Astrocyte of the cerebellum (primary cell): ENCODE measurements at regions not wholly inside any gene's neighbourhood (a gene's known extent, or its start where the extent isn't known, plus 50 kb on each side); places are given as distances from the start of the nearest gene placed in this dataset.

Experiments used
- DNase-seq: peaks from one replicate; pipeline ENCODE4 v3.0.0-alpha.2; 2011; ENCODE audit warnings: low read depth
- H3K4me3 ChIP-seq: 2 replicates; pipeline ENCODE4 v1.5.1; 2011; ENCODE audit warnings: mild to moderate bottlenecking, low read depth, low read length, moderate library complexity
- in situ Hi-C: cut with HindIII; loops from 2 replicates; pipeline ENCODE4 v1.10.0; 2017; ENCODE audit warnings: low sequenced_read_pairs
- TF ChIP-seq, protein P1 (sequence below): IDR thresholded peaks from 2 replicates; pipeline ENCODE4 v1.5.1; 2012; ENCODE audit warnings: low read length, low read depth, moderate library complexity, mild to moderate bottlenecking; ENCODE audit errors: missing control alignments

- DNase-seq, result no peak
- TF ChIP-seq, protein P1, sequence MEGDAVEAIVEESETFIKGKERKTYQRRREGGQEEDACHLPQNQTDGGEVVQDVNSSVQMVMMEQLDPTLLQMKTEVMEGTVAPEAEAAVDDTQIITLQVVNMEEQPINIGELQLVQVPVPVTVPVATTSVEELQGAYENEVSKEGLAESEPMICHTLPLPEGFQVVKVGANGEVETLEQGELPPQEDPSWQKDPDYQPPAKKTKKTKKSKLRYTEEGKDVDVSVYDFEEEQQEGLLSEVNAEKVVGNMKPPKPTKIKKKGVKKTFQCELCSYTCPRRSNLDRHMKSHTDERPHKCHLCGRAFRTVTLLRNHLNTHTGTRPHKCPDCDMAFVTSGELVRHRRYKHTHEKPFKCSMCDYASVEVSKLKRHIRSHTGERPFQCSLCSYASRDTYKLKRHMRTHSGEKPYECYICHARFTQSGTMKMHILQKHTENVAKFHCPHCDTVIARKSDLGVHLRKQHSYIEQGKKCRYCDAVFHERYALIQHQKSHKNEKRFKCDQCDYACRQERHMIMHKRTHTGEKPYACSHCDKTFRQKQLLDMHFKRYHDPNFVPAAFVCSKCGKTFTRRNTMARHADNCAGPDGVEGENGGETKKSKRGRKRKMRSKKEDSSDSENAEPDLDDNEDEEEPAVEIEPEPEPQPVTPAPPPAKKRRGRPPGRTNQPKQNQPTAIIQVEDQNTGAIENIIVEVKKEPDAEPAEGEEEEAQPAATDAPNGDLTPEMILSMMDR, result no peak
- H3K4me3 ChIP-seq, result no peak overlapping the region
- in situ Hi-C loops, result no loop called here
These were observed 336.3 kb upstream of the CDH7 start for GRCh38 chr18:65414501-65414900.

DNA sequence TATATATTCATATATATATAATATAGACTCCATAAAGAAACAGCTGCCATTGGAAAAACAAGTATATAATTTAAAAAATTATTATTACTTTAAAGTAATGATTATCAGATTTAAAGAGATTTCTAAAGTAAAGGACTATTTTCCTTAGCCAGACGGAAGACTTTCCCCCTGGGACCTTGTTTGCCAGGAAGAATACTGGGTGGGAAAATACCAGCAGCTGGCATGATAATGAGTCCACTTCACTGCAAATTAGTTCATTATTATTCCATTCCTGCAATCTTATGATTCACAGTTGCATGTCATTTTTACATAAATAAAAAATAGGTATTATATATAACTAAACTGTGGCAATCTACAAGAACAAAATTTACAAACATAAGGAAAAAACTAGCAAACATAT, 339.8 kb upstream of the CDH7 start:
- in situ Hi-C loops, result no loop called here
- no peak overlapping the region for H3K4me3 ChIP-seq
- DNase-seq, result no peak
- TF ChIP-seq, protein P1, result no peak

DNA sequence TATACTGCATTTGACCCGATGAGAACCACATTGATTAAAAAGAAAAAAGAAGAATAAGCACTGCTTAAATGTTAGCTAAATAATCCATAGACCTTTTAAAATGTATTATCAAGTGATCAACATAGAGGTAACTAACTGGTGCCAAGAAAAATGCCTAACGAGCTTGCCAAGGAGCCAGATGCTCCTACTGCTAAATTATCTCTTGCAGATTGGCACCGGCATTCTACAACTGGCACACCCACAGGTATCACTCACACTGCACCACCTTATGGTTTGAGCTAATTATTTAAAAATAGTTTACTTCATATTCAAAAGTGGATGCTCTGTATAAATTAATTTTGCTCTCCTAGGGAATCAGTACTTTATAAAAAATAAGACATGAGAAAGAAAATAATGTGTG, 341.6 kb upstream of the CDH7 start:
- no peak for DNase-seq
- H3K4me3 ChIP-seq, result no peak overlapping the region
- in situ Hi-C loops, result no loop called here
- TF ChIP-seq, protein P1, result no peak

DNA sequence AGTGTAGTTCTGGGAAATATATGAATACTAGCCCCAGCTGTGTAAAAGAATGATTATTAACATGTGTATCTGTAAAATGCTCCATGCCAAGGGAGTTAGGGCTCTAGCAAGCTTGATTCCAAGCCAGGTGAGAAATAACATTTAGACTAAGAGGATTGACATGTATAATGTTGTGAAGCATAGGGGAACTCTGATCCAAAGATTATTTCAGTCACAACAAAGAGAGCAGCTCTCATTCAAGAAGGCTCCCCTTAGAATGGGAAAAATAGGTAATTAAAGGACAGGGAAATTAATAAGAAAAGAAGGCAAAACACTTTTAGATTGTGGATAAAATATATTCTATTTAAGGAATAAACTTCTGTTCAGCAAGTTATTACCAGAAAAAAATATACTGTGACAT, 347.3 kb upstream of the CDH7 start:
- DNase-seq, result no peak
- in situ Hi-C loops, result no loop called here
- TF ChIP-seq, protein P1, result no peak
- no peak overlapping the region for H3K4me3 ChIP-seq

DNA sequence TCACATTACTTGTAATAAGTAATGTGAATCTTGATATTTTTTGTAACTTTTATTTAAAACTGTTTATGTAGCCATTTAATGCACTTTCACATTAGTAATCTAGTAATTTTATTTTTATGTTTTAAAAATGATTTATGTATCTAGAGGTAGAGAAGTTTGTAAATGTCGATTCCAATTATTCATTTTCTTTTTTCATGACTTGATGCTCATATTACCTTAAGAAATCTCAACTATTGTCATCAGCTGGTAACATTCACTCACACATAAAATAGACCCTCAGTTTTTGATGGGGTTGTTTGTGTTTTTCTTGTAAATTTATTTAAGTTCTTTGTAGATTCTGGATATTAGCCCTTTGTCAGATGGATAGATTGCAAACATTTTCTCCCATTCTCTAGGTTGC, 351.7 kb upstream of the CDH7 start:
- TF ChIP-seq, protein P1, result no peak
- no peak overlapping the region for H3K4me3 ChIP-seq
- DNase-seq, result no peak
- in situ Hi-C loops, result no loop called here

DNA sequence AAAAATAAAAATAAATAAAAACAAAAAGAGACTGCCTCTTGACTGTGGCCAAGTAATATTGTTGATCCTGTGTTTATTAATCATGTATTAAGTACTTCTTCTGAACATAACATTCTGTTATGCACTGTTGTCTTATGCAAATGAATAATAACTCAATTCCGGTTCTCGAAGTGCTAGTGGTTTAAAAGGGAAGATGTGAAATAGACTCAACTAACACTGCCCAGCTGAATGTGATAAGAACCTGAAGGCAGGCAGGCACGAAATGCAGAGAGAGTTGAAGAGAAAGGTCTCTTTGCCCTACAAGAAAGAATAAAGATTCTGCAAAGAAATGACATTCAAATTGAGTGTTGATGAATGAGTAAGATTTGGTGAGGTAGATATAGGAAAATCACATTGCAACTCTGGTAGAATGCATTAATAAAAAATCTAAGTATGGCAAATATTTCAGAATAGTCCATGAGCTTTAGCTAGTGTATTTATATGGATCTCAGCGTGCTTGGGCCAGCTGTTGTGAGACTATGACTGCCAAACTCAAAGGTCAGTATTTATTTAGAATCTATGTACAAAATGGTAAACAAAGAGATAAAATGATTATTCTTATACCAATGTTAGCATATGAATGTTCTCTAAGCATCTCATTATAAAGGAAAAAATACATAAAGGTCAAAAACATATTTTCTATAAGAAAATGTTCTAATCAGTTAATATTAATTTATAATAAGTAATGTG, 352.3 kb upstream of the CDH7 start:
- TF ChIP-seq, protein P1, result no peak
- no peak overlapping the region for H3K4me3 ChIP-seq
- DNase-seq, result no peak
- in situ Hi-C loops, result no loop called here
